Right lung (tissue), 2 donors: ENCODE measurements at regions not wholly inside any gene's neighbourhood (a gene's known extent, or its start where the extent isn't known, plus 50 kb on each side); places are given as distances from the start of the nearest gene placed in this dataset.

ENCODE experiments used
- DNase-seq, 2 donors: peaks; one replicate each; pipeline ENCODE4 v3.0.0-alpha.2; 2013

DNA sequence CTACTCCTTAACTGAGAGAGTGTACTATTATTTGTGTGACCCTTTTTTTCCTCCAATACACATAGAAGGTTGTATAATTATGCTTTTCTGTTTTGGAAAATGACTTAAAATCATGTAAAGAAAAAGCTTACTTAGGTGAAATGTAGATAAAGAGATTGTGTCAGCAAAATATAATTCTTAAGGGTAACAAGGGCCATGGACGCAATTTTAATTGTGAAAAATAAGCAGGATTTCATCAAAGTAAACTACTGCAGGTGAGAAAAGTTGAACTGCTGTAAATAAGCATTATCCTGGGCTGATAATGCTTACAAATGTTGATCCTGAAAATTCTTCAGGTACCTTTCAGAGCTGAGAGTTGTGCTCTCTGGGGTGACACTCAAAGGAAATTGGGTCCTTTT, 141.5 kb downstream of the RPIA start:
- no peak for DNase-seq

DNA sequence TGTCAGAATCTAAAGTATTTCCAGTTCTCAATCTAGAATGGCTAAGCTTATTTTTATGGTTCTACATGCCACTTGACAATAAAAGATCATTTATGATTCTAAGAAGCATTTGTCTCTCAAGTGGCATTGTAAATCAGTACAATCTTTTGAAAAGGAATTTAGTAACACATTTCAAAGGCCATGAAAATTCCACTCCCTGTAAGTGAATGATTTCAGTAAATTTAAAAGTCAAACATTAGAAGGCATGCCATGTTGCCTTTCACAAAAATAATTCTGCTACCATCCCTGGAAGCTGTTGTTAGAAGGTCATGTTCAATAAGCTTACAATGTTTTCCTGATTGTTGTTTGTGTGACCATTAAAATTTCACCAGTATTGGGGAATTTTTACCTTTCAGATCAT, 142.9 kb downstream of the RPIA start:
- no peak for DNase-seq

GRCh38 chr2:88834866-88835265, 143.4 kb downstream of the RPIA start:
- DNase-seq = no peak

GRCh38 chr2:88835726-88836125, 144.3 kb downstream of the RPIA start:
- DNase-seq = no peak

GRCh38 chr2:88836351-88836750, 144.9 kb downstream of the RPIA start:
- DNase-seq = no peak

DNA sequence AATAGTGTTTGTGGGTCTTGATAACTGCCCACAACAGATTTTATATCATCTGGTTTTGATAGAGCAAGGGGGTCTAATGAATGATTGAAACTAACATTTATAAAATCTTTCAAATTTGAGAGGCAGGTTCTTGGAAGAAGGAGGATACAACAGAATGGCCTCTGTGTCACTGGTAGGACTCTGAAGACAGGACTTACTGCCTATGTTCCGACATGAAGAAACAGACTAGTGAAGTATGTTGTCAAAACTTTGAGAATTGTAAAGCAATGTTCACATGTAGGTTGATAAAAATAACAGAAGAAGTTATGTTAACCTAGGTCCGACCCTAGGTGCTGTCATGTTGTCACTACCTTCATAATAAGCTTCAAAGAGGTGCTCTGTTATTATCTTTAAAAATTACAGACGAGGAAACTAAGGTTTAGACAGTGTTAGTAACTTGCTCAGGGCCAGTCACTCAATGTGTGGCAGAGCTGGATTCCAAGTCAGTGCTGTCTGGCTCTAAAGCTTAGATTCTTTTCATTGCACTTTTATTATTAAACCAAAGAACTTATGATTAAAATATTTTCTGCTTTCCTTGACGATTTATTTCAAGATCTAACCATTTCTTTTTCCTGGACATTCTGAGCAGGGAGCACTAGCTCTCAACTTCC, 146.2 kb downstream of the RPIA start:
- DNase-seq = no peak

- no peak for DNase-seq
Observed at GRCh38 chr2:88838165-88838635, 146.7 kb downstream of the RPIA start.

GRCh38 chr2:88841224-88841929, 149.9 kb downstream of the RPIA start:
- no peak for DNase-seq

DNA sequence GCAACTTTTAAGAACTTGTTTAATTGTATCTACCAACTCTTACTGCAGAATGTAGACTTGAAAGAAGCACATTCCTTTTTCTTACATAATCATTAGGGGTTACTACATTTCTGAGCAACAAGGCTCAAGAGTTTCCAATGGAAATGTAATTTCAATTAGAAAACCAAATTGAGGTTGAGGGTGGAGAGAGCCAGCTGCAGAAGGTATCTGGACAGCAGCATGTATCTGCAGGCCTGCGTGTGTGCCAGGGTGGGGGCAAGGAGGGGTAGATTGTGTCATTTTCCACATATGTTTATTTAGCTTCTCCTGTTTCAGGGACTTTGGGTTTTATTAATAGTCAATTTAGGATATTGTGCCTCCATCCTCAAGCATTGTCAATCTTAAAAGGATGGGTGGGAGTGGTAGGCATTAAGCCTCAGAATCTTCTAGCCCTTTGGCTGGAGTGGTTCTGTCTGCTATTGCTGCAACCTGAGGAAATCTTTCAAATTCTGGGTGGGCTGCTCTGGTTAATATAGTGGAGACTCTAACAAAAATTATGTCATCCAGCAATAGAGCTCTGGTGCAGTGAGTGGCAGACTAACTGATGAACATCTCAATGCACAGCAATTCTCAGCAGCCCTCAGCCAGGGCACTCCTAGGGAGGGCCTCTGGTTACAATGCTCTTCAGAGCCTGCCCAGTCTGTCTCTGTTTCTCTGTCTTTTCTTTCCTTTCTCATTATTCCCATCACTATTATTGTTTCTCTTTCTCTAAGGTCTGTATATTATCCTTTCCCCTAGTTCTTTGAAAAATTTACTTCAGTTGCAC, 151.4 kb downstream of the RPIA start:
- no peak for DNase-seq

GRCh38 chr2:88843651-88844050, 152.2 kb downstream of the RPIA start:
- no peak for DNase-seq

GRCh38 chr2:88844960-88845359, 153.5 kb downstream of the RPIA start:
- no peak for DNase-seq

DNA sequence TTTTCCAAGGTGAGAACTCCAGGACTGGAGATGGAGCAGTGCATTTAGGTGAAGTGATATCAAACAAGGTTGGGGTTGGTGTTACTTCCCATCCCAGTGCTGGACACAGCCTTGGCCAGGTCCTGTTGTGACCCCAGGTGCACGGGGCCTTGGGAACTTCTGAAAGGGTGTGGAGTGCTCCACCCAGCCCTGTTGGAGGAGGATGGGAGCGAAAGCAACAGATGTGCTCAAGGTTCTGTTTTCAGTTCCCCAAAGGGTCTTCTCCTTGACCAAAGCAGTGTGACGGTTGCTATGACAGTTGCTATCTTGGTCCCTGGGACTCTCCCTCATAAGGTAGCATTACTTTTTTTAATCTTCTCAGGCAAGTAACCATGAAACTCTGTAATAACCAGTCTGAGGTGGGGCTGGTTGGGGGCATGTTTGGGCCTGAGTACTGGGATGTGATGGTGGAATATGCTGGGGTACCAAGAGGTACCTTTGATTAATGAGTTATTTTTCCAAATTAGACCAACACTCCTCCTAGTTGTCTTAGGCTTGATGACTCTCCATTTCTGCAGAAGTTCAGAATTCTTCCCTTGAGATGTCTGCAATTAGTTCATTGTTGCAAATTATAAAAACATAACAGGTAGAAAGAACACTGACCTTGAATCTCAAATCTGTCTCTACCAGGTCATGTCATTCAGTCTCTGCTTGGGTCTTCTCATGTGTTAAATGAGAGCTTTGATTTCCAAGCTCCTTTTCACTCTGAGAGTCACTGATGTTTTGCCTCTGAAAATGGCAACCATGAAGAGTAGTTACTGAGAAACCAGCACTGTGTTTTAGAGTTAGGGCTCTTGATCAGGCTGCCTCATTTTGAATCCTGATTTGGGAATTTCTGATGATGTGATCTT, 154.5 kb downstream of the RPIA start:
- no peak for DNase-seq

DNA sequence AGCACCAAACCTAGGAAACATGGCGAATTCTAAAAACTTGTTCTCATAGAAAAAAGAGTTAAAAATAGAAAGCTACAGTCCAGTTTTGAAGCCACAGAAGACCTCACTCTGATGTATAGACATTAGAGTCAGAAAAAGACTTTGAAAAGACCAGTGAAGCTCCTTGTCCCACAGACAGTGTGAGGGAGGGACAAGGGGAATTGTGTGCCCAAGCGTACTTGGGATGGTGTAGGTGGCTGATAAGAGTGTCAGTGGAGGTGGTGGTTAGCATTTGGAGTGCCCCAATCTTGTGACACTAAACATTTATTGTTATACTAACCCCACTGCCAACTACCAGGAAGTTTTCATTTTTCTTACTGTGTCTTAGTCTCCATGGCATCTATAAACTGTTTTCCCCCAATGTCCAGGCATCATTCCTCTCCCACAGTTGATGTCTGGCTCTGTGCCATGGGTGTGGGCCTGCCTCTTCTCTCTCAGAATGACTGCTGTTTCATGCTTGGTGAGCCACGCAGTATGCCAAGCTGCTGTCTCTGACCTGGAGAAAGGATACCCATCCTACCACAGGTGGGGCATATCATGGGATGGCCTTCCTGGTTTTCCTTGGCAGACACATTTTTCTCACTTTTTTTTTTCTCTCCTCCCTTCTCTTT, 161.4 kb downstream of the RPIA start:
- DNase-seq = no peak

DNA sequence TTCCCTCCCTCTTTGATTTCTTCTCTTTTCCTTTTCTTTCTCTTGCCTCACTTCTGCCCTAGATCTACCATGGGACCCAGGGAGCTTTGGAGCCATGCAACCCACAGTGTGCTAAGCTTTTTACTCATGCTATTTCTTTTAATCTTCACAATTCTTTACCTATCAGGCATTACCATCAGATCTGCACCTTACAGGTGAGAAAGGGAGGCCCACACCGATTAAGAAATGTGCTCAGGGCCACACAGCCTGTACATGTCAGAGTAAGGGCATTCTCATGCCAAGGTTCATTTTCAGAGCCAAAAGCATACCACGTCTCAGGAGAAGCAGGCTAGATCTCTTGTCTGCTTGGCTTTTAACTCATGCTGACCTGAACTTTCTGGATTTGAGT, 161.9 kb downstream of the RPIA start:
- no peak for DNase-seq

- DNase-seq = no peak
Observed at GRCh38 chr2:88854528-88854927, 163.1 kb downstream of the RPIA start.

GRCh38 chr2:88855620-88856408, 164.3 kb downstream of the RPIA start:
- no peak for DNase-seq

- DNase-seq = no peak
Observed at GRCh38 chr2:88856409-88857135, 165.1 kb downstream of the RPIA start.

- DNase-seq = no peak
Observed at GRCh38 chr2:88857274-88857741, 165.8 kb downstream of the RPIA start.

DNA sequence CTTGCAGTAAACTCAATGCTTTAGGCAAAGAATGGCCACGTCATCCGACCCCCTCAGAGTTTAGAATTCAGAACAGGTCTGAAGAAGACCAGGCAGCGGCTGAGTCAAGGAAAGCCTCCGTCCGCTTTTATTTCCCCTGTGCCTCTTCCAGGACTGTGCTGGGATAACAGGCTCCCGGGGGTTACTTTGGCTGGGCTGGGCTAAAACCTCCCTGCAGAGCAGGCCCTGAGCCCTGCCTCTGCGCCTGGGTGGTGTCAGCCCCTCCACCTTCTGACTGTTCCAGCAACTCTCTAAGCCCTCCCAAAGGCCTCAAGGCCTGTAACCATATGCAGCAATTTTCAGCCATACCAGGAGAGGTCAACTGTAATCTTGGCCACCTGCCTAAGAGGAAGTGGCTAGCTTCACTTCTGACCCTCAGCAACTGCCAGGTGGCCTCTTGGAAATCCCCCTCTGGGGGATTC, 166.5 kb downstream of the RPIA start:
- DNase-seq = peak in 1 of 2 donors; percentile 14
